ENCODE measurements at regions not wholly inside any gene's neighbourhood (a gene's known extent, or its start where the extent isn't known, plus 50 kb on each side); places are given as distances from the start of the nearest gene placed in this dataset.

- Histone ChIP-seq H3K4me3 (replicated peaks in 1 of 2; ENCODE audit: low read depth in 1 of 2, low read length in 2 of 2) (no peak overlapping the region), H3K9me2 (ENCODE audit: insufficient read depth) (no peaks in the 10 kb centered on the region), H3K36me3 (ENCODE audit: control insufficient read depth in 1 of 2, insufficient read depth in 2 of 2, low read length in 2 of 2) (no peaks in the 10 kb centered on the region), H2AFZ (ENCODE audit: low read depth, low read length, poor library complexity, severe bottlenecking) (no peak overlapping the region), H3K27me3 (ENCODE audit: insufficient read depth, low read length) (no peaks in the 10 kb centered on the region), H3K4me2 (ENCODE audit: low read length) (no peak overlapping the region), H3K79me2 (ENCODE audit: insufficient read depth, low read length) (no peaks in the 10 kb centered on the region), H4K20me1 (ENCODE audit: insufficient read depth) (no peaks in the 10 kb centered on the region), H3K9me3 (ENCODE audit: control insufficient read depth in 1 of 2, insufficient read depth in 1 of 2, low read depth in 1 of 2, low read length in 2 of 2) (no peaks in the 10 kb centered on the region; a peak in 2 of 4 replicates), H3K27ac (ENCODE audit: low read depth, low read length) (no peak overlapping the region), H3K9ac (ENCODE audit: low read length) (no peak overlapping the region), H3K4me1 (ENCODE audit: control insufficient read depth in 1 of 2, insufficient read depth in 2 of 2, low read length in 2 of 2) (no peaks in the 10 kb centered on the region)
- POLR2A ChIA-PET = no interaction called here
- CTCF ChIA-PET = no interaction called here
- ATAC-seq (no peak), DNase-seq (ENCODE audit: low read depth, low spot score) (no peak)
- RAD21 ChIA-PET (ENCODE audit: low non-redundant PET in 1 of 2, low total read pairs in 2 of 2, uncharacterized antibody in 2 of 2, unreplicated experiment in 2 of 2) = no interaction called here
- BruUV-seq (replicated peaks) = no TSS peak
- no peak for TF ChIP-seq ZBTB33 (IDR thresholded peaks at IDR 0.05; ENCODE audit: extremely low read depth, insufficient replicate concordance, low read length)
- intact Hi-C loops (cut with micrococcal nuclease) = no loop called here
Observed at GRCh38 chr6:22779062-22779461, 209.7 kb downstream of the HDGFL1 start.

GRCh38 chr6:22783931-22784330 lies 214.6 kb downstream of the HDGFL1 start:
- H3K9ac ChIP-seq (ENCODE audit: low read length) = no peak overlapping the region
- TF ChIP-seq EZH2phosphoT487 (IDR thresholded peaks at IDR 0.05; ENCODE audit: borderline replicate concordance) (no peak), TCF7L2 (IDR thresholded peaks at IDR 0.05; ENCODE audit: borderline replicate concordance, extremely low read depth, insufficient read depth, insufficient read length) (no peak)
- ChIA-PET CTCF (no interaction called here), POLR2A (no interaction called here), RAD21 (ENCODE audit: low non-redundant PET in 1 of 2, low total read pairs in 2 of 2, uncharacterized antibody in 2 of 2, unreplicated experiment in 2 of 2) (no interaction called here)
- H3K79me2 ChIP-seq (ENCODE audit: insufficient read depth, low read length) = no peaks in the 10 kb centered on the region
- H3K36me3 ChIP-seq (ENCODE audit: control insufficient read depth in 1 of 2, insufficient read depth in 2 of 2, low read length in 2 of 2) = no peaks in the 10 kb centered on the region
- no peaks in the 10 kb centered on the region; a peak in 1 of 4 replicates for H3K9me3 ChIP-seq (ENCODE audit: control insufficient read depth in 1 of 2, insufficient read depth in 1 of 2, low read depth in 1 of 2, low read length in 2 of 2)
- H4K20me1 ChIP-seq (ENCODE audit: insufficient read depth) = no peaks in the 10 kb centered on the region
- H3K4me2 ChIP-seq (ENCODE audit: low read length) = no peak overlapping the region
- DNase-seq (ENCODE audit: low read depth, low spot score) (no peak), ATAC-seq (no peak)
- H3K27me3 ChIP-seq (ENCODE audit: insufficient read depth, low read length) = no peaks in the 10 kb centered on the region
- no peak overlapping the region for H3K4me3 ChIP-seq (replicated peaks in 1 of 2; ENCODE audit: low read depth in 1 of 2, low read length in 2 of 2)
- no peaks in the 10 kb centered on the region for H3K9me2 ChIP-seq (ENCODE audit: insufficient read depth)
- no peak overlapping the region for H2AFZ ChIP-seq (ENCODE audit: low read depth, low read length, poor library complexity, severe bottlenecking)
- intact Hi-C loops (cut with micrococcal nuclease) = no loop called here
- H3K4me1 ChIP-seq (ENCODE audit: control insufficient read depth in 1 of 2, insufficient read depth in 2 of 2, low read length in 2 of 2) = no peaks in the 10 kb centered on the region
- H3K27ac ChIP-seq (ENCODE audit: low read depth, low read length) = no peak overlapping the region
- no TSS peak for BruUV-seq (replicated peaks)
